Glutamatergic neuron (in vitro differentiated cells): ENCODE measurements at regions not wholly inside any gene's neighbourhood (a gene's known extent, or its start where the extent isn't known, plus 50 kb on each side); places are given as distances from the start of the nearest gene placed in this dataset.
A peak's percentile ranks its signal among the peaks of the same experiment; 100 is the strongest.

Experiments
- DNase-seq: peaks from one replicate; pipeline ENCODE4 v3.0.0; 2022
- H3K27ac Mint-ChIP-seq: one replicate; pipeline ENCODE4 v1.8.0; 2020; ENCODE audit warnings: mild to moderate bottlenecking, mixed read lengths, inconsistent platforms; ENCODE audit not compliant: unreplicated experiment
- H3K27me3 Mint-ChIP-seq: one replicate; pipeline ENCODE4 v1.8.0; 2020; ENCODE audit warnings: mild to moderate bottlenecking, moderate library complexity, mixed read lengths, inconsistent platforms; ENCODE audit not compliant: unreplicated experiment
- H3K36me3 Mint-ChIP-seq: one replicate; pipeline ENCODE4 v1.8.0; 2020; ENCODE audit warnings: mild to moderate bottlenecking, mixed read lengths, inconsistent platforms; ENCODE audit not compliant: unreplicated experiment
- H3K4me1 Mint-ChIP-seq: one replicate; pipeline ENCODE4 v1.8.0; 2020; ENCODE audit warnings: mild to moderate bottlenecking, low read depth, mixed read lengths, inconsistent platforms; ENCODE audit not compliant: unreplicated experiment
- H3K4me3 Mint-ChIP-seq: one replicate; pipeline ENCODE4 v1.8.0; 2020; ENCODE audit warnings: mild to moderate bottlenecking, mixed read lengths, inconsistent platforms; ENCODE audit not compliant: unreplicated experiment
- H3K9me3 Mint-ChIP-seq: one replicate; pipeline ENCODE4 v1.8.0; 2020; ENCODE audit warnings: mild to moderate bottlenecking, moderate library complexity, mixed read lengths, inconsistent platforms; ENCODE audit not compliant: unreplicated experiment
- TF ChIP-seq, protein P1 (sequence below): fragments of 200-600 bp; sonication (generic); IDR thresholded peaks from one replicate; pipeline ENCODE4 v1.5.0; 2021; ENCODE audit not compliant: partially characterized antibody, unreplicated experiment

DNA sequence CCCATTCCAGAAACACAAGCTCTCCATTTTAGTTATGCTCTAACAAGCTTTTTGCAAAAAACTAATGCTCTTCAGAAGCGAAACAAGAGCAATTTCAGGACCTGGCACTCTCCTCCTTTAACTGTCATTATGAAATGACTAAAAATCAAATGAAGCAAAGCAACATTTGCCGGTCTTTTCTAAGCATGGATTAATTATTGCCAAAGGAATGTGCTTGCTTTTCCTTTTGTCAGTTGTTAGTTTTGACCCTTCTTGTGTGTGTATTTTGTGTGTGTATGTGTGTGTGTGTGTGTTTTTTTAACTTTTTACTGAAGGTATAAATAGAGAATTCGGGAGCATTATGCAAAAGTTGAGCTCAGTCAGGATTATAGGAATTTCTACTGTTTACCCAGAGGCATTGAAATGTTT, 509.1 kb downstream of the TUSC7 start:
- DNase-seq, result no peak
- H3K27ac Mint-ChIP-seq, result no peak overlapping the region
- H3K4me3 Mint-ChIP-seq, result no peak overlapping the region
- H3K36me3 Mint-ChIP-seq, result no peaks in the 10 kb centered on the region
- no peaks in the 10 kb centered on the region for H3K9me3 Mint-ChIP-seq
- H3K4me1 Mint-ChIP-seq, result peaks cover 12% of the 10 kb centered on the region
- no peaks in the 10 kb centered on the region for H3K27me3 Mint-ChIP-seq
- TF ChIP-seq, protein P1, sequence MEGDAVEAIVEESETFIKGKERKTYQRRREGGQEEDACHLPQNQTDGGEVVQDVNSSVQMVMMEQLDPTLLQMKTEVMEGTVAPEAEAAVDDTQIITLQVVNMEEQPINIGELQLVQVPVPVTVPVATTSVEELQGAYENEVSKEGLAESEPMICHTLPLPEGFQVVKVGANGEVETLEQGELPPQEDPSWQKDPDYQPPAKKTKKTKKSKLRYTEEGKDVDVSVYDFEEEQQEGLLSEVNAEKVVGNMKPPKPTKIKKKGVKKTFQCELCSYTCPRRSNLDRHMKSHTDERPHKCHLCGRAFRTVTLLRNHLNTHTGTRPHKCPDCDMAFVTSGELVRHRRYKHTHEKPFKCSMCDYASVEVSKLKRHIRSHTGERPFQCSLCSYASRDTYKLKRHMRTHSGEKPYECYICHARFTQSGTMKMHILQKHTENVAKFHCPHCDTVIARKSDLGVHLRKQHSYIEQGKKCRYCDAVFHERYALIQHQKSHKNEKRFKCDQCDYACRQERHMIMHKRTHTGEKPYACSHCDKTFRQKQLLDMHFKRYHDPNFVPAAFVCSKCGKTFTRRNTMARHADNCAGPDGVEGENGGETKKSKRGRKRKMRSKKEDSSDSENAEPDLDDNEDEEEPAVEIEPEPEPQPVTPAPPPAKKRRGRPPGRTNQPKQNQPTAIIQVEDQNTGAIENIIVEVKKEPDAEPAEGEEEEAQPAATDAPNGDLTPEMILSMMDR, result no peak

DNA sequence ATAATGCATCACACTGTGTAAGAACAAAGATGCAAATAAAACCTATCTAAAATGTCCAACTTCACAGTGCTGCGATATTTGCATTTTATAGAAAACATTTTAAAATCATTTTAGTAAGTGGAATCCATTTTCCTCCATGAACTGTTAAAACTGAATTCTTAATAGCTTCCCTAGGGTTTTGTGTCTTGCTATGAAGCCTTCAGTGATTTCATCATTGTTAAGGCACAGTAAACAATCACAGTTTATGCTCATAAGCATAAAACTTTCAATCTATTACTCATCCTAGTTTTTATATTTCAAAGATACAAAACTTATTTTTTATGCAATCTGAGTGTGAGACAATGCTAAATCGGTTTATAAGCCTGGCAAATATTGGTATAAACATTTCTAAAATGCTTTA, 509.7 kb downstream of the TUSC7 start:
- H3K9me3 Mint-ChIP-seq, result no peaks in the 10 kb centered on the region
- DNase-seq, result no peak
- H3K4me1 Mint-ChIP-seq, result peaks cover 12% of the 10 kb centered on the region
- H3K27ac Mint-ChIP-seq, result no peak overlapping the region
- no peaks in the 10 kb centered on the region for H3K36me3 Mint-ChIP-seq
- no peaks in the 10 kb centered on the region for H3K27me3 Mint-ChIP-seq
- TF ChIP-seq, protein P1, result no peak
- H3K4me3 Mint-ChIP-seq, result no peak overlapping the region

- H3K27ac Mint-ChIP-seq, result peak overlapping the region; percentile 7
- no peaks in the 10 kb centered on the region for H3K9me3 Mint-ChIP-seq
- H3K27me3 Mint-ChIP-seq, result no peaks in the 10 kb centered on the region
- peaks cover 20% of the 10 kb centered on the region for H3K4me1 Mint-ChIP-seq
- H3K36me3 Mint-ChIP-seq, result no peaks in the 10 kb centered on the region
- no peak overlapping the region for H3K4me3 Mint-ChIP-seq
- TF ChIP-seq, protein P1, result no peak
- DNase-seq, result no peak
Observed at GRCh38 chr3:117226932-117227331, 517.4 kb downstream of the TUSC7 start.

GRCh38 chr3:117228466-117228865, 518.9 kb downstream of the TUSC7 start:
- H3K27ac Mint-ChIP-seq, result no peak overlapping the region
- H3K36me3 Mint-ChIP-seq, result no peaks in the 10 kb centered on the region

DNA sequence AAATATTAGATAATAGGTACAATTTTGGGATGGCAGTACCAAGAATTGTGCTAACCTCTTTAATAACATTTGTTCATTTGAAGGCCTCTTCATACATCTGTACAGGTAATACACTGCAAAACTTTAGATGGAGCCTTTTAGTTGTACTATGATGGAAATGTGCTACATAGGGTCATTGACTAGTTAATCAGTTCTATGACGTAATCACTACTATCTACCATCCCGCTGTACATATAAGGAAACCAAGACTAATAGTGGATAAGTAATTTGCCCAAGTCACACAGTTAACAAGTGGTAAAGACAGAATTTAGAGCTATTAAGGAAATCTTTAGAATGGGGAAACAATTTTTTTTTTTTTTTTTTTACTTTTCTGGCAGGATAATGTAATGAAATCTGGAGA, 521.3 kb downstream of the TUSC7 start:
- H3K4me1 Mint-ChIP-seq, result peaks cover 33% of the 10 kb centered on the region
- H3K9me3 Mint-ChIP-seq, result no peaks in the 10 kb centered on the region
- DNase-seq, result no peak
- TF ChIP-seq, protein P1, result no peak
- no peak overlapping the region for H3K4me3 Mint-ChIP-seq
- no peak overlapping the region for H3K27ac Mint-ChIP-seq
- peaks cover 1% of the 10 kb centered on the region for H3K27me3 Mint-ChIP-seq
- H3K36me3 Mint-ChIP-seq, result no peaks in the 10 kb centered on the region

More at GRCh38 chr3:117228466-117228865, 518.9 kb downstream of the TUSC7 start:
- Mint-ChIP-seq H3K4me3 (no peak overlapping the region), H3K4me1 (peaks cover 18% of the 10 kb centered on the region), H3K9me3 (no peaks in the 10 kb centered on the region), H3K27me3 (no peaks in the 10 kb centered on the region)
- TF ChIP-seq, protein P1, result no peak
- DNase-seq, result no peak
